GM23338 (cell line): ENCODE measurements at regions not wholly inside any gene's neighbourhood (a gene's known extent, or its start where the extent isn't known, plus 50 kb on each side); places are given as distances from the start of the nearest gene placed in this dataset.
"Not testable (repeated sequence)": the region's sequence is repeated elsewhere in the genome, so short reads cannot be mapped to it uniquely, and the experiment has no call there.

Source experiments
- CREB1 ChIP-seq: fragments of 250-450 bp; sonication (Bioruptor Pico); IDR thresholded peaks from 2 replicates; pipeline ENCODE4 v1.5.0; 2020; ENCODE audit warnings: low read depth, mild to moderate bottlenecking, moderate library complexity
- EZH2 ChIP-seq: fragments of 200-600 bp; sonication (generic); IDR thresholded peaks from one replicate; pipeline ENCODE4 v1.8.0; 2017; ENCODE audit warnings: antibody characterized with exemption, mild to moderate bottlenecking, low read depth; ENCODE audit not compliant: unreplicated experiment
- EZH2phosphoT487 ChIP-seq: fragments of 200-600 bp; sonication (generic); IDR thresholded peaks from one replicate; pipeline ENCODE4 v1.8.1; 2018; ENCODE audit warnings: antibody characterized with exemption; ENCODE audit not compliant: unreplicated experiment
- JUNB ChIP-seq: IDR thresholded peaks from one replicate; pipeline ENCODE4 v1.6.1; 2016; ENCODE audit warnings: antibody characterized with exemption; ENCODE audit not compliant: unreplicated experiment
- POLR2AphosphoS5 ChIP-seq: IDR thresholded peaks from 2 replicates; pipeline ENCODE4 v1.6.1; 2016; ENCODE audit warnings: antibody characterized with exemption, low read depth
- STAT1 ChIP-seq: IDR thresholded peaks from one replicate; pipeline ENCODE4 v1.6.1; 2016; ENCODE audit warnings: antibody characterized with exemption; ENCODE audit not compliant: unreplicated experiment
- TF ChIP-seq, protein P1 (sequence below), 2 experiments: fragments of 200-600 bp in 1 of 2; sonication (generic) in 1 of 2; conservative IDR thresholded peaks; 2 replicates each; pipeline versions ENCODE4 v1.5.1 to v1.6.1; 2016 to 2017; ENCODE audit warnings: antibody characterized with exemption in 2 of 2, low read depth in 2 of 2, mild to moderate bottlenecking in 2 of 2, moderate library complexity in 1 of 2

DNA sequence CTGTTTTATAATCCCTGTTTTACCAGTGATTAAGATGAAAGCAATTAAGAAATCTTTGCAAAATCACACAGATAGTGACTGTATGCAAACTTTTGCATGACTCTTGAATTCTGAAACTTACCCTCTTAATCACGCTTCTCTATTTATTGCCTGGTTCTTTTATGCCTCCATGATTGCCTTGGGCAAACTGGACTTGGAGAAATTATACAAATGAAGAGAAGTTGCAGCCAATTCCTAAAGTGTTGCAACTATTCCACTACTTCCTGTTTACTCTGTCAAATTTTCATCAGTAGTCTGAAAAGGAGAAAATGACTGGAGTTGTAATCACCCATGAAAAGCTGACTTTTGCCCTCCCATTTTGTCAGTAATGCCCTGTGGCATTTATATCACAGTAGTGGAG lies 1869.9 kb downstream of the KHDRBS2 start:
- TF ChIP-seq, protein P1, sequence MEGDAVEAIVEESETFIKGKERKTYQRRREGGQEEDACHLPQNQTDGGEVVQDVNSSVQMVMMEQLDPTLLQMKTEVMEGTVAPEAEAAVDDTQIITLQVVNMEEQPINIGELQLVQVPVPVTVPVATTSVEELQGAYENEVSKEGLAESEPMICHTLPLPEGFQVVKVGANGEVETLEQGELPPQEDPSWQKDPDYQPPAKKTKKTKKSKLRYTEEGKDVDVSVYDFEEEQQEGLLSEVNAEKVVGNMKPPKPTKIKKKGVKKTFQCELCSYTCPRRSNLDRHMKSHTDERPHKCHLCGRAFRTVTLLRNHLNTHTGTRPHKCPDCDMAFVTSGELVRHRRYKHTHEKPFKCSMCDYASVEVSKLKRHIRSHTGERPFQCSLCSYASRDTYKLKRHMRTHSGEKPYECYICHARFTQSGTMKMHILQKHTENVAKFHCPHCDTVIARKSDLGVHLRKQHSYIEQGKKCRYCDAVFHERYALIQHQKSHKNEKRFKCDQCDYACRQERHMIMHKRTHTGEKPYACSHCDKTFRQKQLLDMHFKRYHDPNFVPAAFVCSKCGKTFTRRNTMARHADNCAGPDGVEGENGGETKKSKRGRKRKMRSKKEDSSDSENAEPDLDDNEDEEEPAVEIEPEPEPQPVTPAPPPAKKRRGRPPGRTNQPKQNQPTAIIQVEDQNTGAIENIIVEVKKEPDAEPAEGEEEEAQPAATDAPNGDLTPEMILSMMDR (conservative IDR thresholded peaks at IDR 0.05; ENCODE audit: low read depth in 2 of 2): not testable (repeated sequence)
- not testable (repeated sequence) for TF ChIP-seq POLR2AphosphoS5, EZH2phosphoT487, EZH2, JUNB, STAT1, CREB1
